Cardiac fibroblast (primary cell): ENCODE measurements at regions not wholly inside any gene's neighbourhood (a gene's known extent, or its start where the extent isn't known, plus 50 kb on each side); places are given as distances from the start of the nearest gene placed in this dataset.

ENCODE experiments used
- DNase-seq, 2 donors: peaks; one replicate each; pipeline versions ENCODE4 v3.0.0 to v3.0.0-alpha.2; 2010; ENCODE audit warnings: low read depth in 2 of 2
- H3K4me3 ChIP-seq, 2 donors: replicated peaks in 1 of 2; 1 replicate in 1 of 2; 2 replicates in 1 of 2; pipeline ENCODE4 v1.5.1; 2011; ENCODE audit warnings: low read depth in 2 of 2, low read length in 2 of 2, mild to moderate bottlenecking in 2 of 2, moderate library complexity in 1 of 2
- TF ChIP-seq, protein P1 (sequence below): IDR thresholded peaks from one replicate; pipeline ENCODE4 v1.5.1; 2011; ENCODE audit warnings: low read depth, mild to moderate bottlenecking, low read length, inconsistent platforms

DNA sequence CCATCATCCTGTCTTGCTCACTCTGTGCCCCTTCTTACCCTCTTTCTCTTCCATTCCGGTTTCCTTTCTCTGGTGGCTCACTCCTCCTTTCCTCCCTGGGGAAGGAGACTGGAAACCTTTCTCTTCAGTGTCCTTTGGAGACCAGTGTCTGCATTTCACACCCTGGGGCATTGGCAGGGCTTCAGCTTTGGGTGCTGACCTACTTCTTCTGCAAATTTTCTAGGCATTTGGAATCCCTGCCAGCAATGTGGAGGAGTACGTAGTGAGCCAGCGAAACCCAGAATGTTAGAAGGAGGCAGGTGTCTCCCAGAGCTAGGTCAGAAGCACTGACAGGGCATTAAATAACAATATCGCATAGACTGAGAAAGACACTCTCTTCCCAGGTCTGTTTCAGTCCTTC, 122.2 kb downstream of the SLC28A3 start:
- no peak overlapping the region for H3K4me3 ChIP-seq
- TF ChIP-seq, protein P1, sequence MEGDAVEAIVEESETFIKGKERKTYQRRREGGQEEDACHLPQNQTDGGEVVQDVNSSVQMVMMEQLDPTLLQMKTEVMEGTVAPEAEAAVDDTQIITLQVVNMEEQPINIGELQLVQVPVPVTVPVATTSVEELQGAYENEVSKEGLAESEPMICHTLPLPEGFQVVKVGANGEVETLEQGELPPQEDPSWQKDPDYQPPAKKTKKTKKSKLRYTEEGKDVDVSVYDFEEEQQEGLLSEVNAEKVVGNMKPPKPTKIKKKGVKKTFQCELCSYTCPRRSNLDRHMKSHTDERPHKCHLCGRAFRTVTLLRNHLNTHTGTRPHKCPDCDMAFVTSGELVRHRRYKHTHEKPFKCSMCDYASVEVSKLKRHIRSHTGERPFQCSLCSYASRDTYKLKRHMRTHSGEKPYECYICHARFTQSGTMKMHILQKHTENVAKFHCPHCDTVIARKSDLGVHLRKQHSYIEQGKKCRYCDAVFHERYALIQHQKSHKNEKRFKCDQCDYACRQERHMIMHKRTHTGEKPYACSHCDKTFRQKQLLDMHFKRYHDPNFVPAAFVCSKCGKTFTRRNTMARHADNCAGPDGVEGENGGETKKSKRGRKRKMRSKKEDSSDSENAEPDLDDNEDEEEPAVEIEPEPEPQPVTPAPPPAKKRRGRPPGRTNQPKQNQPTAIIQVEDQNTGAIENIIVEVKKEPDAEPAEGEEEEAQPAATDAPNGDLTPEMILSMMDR: no peak
- DNase-seq: no peak

DNA sequence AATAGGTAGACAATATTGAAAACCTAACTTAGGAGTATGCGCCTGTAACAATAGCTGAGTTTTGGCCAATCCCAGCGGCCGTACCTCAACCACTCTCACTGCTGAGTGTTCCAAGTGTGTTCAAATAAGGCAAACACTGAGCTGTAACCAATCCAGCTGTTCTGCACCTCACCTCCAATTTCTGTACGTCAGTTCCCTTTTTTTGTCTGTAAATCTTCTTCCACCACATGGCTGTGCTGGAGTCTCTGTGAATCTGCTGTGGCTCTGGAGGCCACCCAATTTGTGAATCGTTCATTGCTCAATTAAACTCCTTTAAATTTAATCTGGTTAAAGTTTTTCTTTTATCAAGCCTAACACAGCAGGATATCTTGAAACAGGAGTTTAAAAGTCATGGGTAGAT, 116.3 kb downstream of the SLC28A3 start:
- no peak overlapping the region for H3K4me3 ChIP-seq
- no peak for DNase-seq
- TF ChIP-seq, protein P1: no peak
